A673 (cell line): ENCODE measurements at regions not wholly inside any gene's neighbourhood (a gene's known extent, or its start where the extent isn't known, plus 50 kb on each side); places are given as distances from the start of the nearest gene placed in this dataset.
A peak's percentile ranks its signal among the peaks of the same experiment; 100 is the strongest.
"Not testable (repeated sequence)": the region's sequence is repeated elsewhere in the genome, so short reads cannot be mapped to it uniquely, and the experiment has no call there.

Experiments used
- BruUV-seq: library from RNA; stranded (reverse); fragments of 400-500 nt; replicated peaks from 2 replicates; lab custom pipeline; 2021; lab: Mats Ljungman, UMichigan
- CTCF ChIA-PET: fragments of 300-600 bp; sonication (Branson Sonifier 250); formaldehyde crosslinking; loops from one replicate; lab custom pipeline; 2022; ENCODE audit warnings: antibody characterized with exemption; lab: Charles Lee
- POLR2A ChIA-PET: fragments of 300-600 bp; sonication (Branson Sonifier 250); formaldehyde crosslinking; loops from one replicate; lab custom pipeline; 2022; ENCODE audit warnings: antibody characterized with exemption; ENCODE audit not compliant: low non-redundant PET; lab: Charles Lee
- DNase-seq: peaks from one replicate; pipeline ENCODE4 v3.0.0-alpha.2; 2015; ENCODE audit warnings: low spot score
- H3K27ac ChIP-seq: fragments of 200-600 bp; sonication (generic); 2 replicates; pipeline ENCODE4 v1.5.1; 2016; ENCODE audit warnings: mixed run types, low read depth, mild to moderate bottlenecking, mixed read lengths, antibody characterized with exemption, low read length; ENCODE audit not compliant: poor library complexity, severe bottlenecking
- H3K27me3 ChIP-seq: fragments of 200-600 bp; sonication (generic); replicated peaks from 2 replicates; pipeline ENCODE4 v1.6.1; 2017; ENCODE audit warnings: mixed run types, low read depth, mild to moderate bottlenecking, mixed read lengths, antibody characterized with exemption, low read length; ENCODE audit not compliant: insufficient read depth, poor library complexity
- H3K36me3 ChIP-seq: fragments of 200-600 bp; sonication (generic); 2 replicates; pipeline ENCODE4 v1.6.1; 2016; ENCODE audit warnings: mixed run types, mild to moderate bottlenecking, mixed read lengths, antibody characterized with exemption, low read length; ENCODE audit not compliant: insufficient read depth, poor library complexity, severe bottlenecking
- H3K4me1 ChIP-seq: fragments of 200-600 bp; sonication (generic); 2 replicates; pipeline ENCODE4 v1.6.1; 2017; ENCODE audit warnings: mixed run types, mild to moderate bottlenecking, mixed read lengths, antibody characterized with exemption, low read length; ENCODE audit not compliant: insufficient read depth, poor library complexity, severe bottlenecking
- H3K4me3 ChIP-seq: fragments of 200-600 bp; sonication (generic); 2 replicates; pipeline ENCODE4 v1.5.1; 2016; ENCODE audit warnings: low read depth, mixed run types, mild to moderate bottlenecking, mixed read lengths, low read length; ENCODE audit not compliant: poor library complexity, severe bottlenecking
- H3K9me3 ChIP-seq: fragments of 200-600 bp; sonication (generic); 2 replicates; pipeline ENCODE4 v1.6.1; 2016; ENCODE audit warnings: mixed run types, low read depth, mild to moderate bottlenecking, mixed read lengths, antibody characterized with exemption, low read length; ENCODE audit not compliant: poor library complexity, severe bottlenecking
- EZH2 ChIP-seq: fragments of 200-600 bp; sonication (generic); IDR thresholded peaks from 2 replicates; pipeline ENCODE4 v1.6.1; 2017; ENCODE audit warnings: borderline replicate concordance, low read depth, mild to moderate bottlenecking, mixed read lengths, antibody characterized with exemption, low read length; ENCODE audit not compliant: poor library complexity, severe bottlenecking
- intact Hi-C: fragments of 100-400 bp; cut with micrococcal nuclease; formaldehyde crosslinking; loops from one replicate; pipeline ENCODE4 v1.10.0; 2022; ENCODE audit not compliant: unreplicated experiment
- TF ChIP-seq, protein P1 (sequence below): fragments of 300-800, 200-600 bp; sonication (generic); conservative IDR thresholded peaks from 2 replicates; pipeline ENCODE4 v1.5.1; 2017; ENCODE audit warnings: low read depth, mild to moderate bottlenecking, antibody characterized with exemption, low read length, moderate library complexity, mixed read lengths

DNA sequence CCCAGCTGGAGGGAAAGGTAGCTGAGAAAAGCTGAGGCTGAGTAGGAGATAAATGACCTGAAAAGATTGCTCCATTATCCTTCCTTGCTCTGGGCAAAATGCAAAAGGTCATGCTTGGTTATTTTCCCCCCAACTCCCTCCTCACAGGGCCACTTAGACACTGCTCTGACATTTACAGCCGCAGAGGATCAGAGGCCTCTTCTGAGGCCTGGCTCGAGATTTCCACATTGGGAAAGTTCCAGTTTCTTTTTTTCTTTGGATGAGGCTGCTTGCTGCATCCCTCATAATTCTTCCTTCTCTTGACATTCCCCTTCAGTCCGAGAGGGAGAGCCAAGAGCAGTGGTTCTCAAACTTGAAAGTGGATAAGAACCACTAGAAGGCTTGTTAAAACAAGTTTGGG, 60.1 kb upstream of the HSPA9 start:
- no peak for TF ChIP-seq EZH2
- TF ChIP-seq, protein P1, sequence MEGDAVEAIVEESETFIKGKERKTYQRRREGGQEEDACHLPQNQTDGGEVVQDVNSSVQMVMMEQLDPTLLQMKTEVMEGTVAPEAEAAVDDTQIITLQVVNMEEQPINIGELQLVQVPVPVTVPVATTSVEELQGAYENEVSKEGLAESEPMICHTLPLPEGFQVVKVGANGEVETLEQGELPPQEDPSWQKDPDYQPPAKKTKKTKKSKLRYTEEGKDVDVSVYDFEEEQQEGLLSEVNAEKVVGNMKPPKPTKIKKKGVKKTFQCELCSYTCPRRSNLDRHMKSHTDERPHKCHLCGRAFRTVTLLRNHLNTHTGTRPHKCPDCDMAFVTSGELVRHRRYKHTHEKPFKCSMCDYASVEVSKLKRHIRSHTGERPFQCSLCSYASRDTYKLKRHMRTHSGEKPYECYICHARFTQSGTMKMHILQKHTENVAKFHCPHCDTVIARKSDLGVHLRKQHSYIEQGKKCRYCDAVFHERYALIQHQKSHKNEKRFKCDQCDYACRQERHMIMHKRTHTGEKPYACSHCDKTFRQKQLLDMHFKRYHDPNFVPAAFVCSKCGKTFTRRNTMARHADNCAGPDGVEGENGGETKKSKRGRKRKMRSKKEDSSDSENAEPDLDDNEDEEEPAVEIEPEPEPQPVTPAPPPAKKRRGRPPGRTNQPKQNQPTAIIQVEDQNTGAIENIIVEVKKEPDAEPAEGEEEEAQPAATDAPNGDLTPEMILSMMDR = no peak
- Histone ChIP-seq H3K9me3 (no peaks in the 10 kb centered on the region), H3K4me3 (no peak overlapping the region), H3K36me3 (no peaks in the 10 kb centered on the region), H3K27me3 (no peaks in the 10 kb centered on the region), H3K4me1 (no peaks in the 10 kb centered on the region), H3K27ac (no peak overlapping the region)
- intact Hi-C loops = no loop called here
- ChIA-PET POLR2A (no interaction called here), CTCF (no interaction called here)
- DNase-seq = no peak
- no TSS peak for BruUV-seq

DNA sequence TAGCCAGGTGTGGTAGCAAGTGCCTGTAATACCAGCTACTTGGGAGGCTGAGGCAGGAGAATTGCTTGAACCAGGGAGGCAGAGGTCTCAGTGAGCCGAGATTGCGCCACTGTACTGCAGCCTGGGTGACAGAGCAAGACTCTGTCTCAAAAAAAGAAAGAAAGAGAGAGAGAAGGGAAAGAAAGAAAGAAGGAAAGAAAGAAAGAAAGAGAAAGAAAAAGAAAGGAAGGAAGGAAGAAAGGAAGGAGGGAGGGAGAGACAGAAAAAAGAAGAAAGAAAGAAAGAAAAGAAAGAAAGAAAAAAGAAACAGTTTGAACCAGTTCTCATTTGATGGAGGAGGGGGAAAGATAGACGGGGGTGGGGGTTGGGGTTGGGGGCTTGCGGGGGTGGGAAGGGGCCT, 59.6 kb upstream of the HSPA9 start:
- DNase-seq, BruUV-seq, POLR2A ChIA-PET, H3K27ac ChIP-seq, H3K4me1 ChIP-seq, H3K4me3 ChIP-seq, H3K9me3 ChIP-seq, H3K27me3 ChIP-seq, H3K36me3 ChIP-seq, intact Hi-C loops: not testable (repeated sequence)
- CTCF ChIA-PET = interaction anchor here (0.7 kb wide), 1 partner anchor 10 kb away, joined by 9 read pairs; no protein-coding TSS in a partner anchor

DNA sequence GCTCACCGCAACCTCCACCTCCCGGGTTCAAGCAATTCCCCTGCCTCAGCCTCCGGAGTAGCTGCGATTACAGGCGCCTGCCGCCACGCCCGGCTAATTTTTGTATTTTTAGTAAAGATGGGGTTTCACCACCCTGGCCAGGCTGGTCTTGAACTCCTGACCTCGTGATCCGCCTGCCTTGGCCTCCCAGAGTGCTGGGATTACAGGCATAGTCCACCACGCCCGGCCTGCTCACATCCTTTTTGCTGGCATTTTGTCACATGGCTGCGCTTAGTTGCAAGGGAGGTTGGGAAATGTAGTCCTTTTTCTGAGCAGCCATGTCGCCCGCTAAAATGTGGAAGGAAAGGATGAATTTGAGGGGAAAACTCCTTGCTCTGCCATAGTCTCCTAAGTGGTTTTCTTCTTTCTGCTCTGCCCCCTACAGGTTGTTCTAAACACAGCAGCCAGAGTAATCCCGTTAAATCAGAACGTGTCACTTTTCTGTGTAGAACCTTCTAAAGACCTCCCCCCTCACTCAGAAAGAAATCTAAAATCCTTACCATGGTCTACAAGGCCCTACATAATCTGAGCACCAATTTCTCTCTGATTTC, 57.8 kb upstream of the HSPA9 start:
- ChIA-PET CTCF (interaction anchor here (0.6 kb wide), 1 partner anchor 54 kb away, joined by 4 read pairs; no protein-coding TSS in a partner anchor), POLR2A (interaction anchor here (0.6 kb wide), 1 partner anchor 82 kb away, joined by 3 read pairs; no protein-coding TSS in a partner anchor)
- no peaks in the 10 kb centered on the region for H3K36me3 ChIP-seq
- no peak overlapping the region for H3K27ac ChIP-seq
- no peaks in the 10 kb centered on the region for H3K9me3 ChIP-seq
- intact Hi-C loops = loop anchor here (2.0 kb wide), 1 partner anchor 58 kb away; the partner anchor contains the start of gene HSPA9
- BruUV-seq = no TSS peak
- H3K4me1 ChIP-seq = no peaks in the 10 kb centered on the region
- no peak overlapping the region for H3K4me3 ChIP-seq
- DNase-seq = peak; percentile 91
- no peaks in the 10 kb centered on the region for H3K27me3 ChIP-seq
- TF ChIP-seq, protein P1 = peak; percentile 70
- TF ChIP-seq EZH2 = no peak
